ENCODE measurements at regions not wholly inside any gene's neighbourhood (a gene's known extent, or its start where the extent isn't known, plus 50 kb on each side); places are given as distances from the start of the nearest gene placed in this dataset.

- H3K27me3 ChIP-seq (ENCODE audit: insufficient read depth in 3 of 3, low read length in 2 of 3), result peaks cover 3 to 36% (median 6%) of the 10 kb centered on the region in 3 donors
- H3K4me1 ChIP-seq, result no peaks in the 10 kb centered on the region
- intact Hi-C loops (cut with DNase I), result no loop called here
Measured at GRCh38 chr1:36595349-36595748, 112.6 kb upstream of the CSF3R start.

GRCh38 chr1:36594023-36594422, 111.3 kb upstream of the CSF3R start:
- intact Hi-C loops (cut with DNase I), result no loop called here
- no peak for TF ChIP-seq CTCF (IDR thresholded peaks at IDR 0.05)
- no peak for ATAC-seq
- Histone ChIP-seq H3K27ac (no peak overlapping the region), H3K27me3 (ENCODE audit: insufficient read depth in 3 of 3, low read length in 2 of 3) (peaks cover 3 to 44% (median 6%) of the 10 kb centered on the region in 3 donors), H3K9me3 (no peaks in the 10 kb centered on the region), H3K4me3 (no peak overlapping the region), H3K4me1 (no peaks in the 10 kb centered on the region), H3K36me3 (ENCODE audit: insufficient read depth in 1 of 2, low read depth in 1 of 2) (no peaks in the 10 kb centered on the region)
- WGBS, 3 donors, result 54 to 58% (median 54%) methylated on average over 7 of the region's 7 CpGs
- DNase-seq, result no peak

More at GRCh38 chr1:36595349-36595748, 112.6 kb upstream of the CSF3R start:
- ATAC-seq (no peak), DNase-seq (no peak)
- 31 to 40% (median 32%) methylated on average over 11 of the region's 11 CpGs for WGBS, 3 donors
- H3K36me3 ChIP-seq (ENCODE audit: insufficient read depth in 1 of 2, low read depth in 1 of 2), result no peaks in the 10 kb centered on the region
- H3K4me3 ChIP-seq, result no peak overlapping the region
- H3K9me3 ChIP-seq, result no peaks in the 10 kb centered on the region
- TF ChIP-seq CTCF (IDR thresholded peaks at IDR 0.05), result no peak
- H3K27ac ChIP-seq, result no peak overlapping the region

GRCh38 chr1:36591278-36591677, 108.6 kb upstream of the CSF3R start:
- 40 to 42% (median 40%) methylated on average over 7 of the region's 7 CpGs for WGBS, 3 donors
- no peak for TF ChIP-seq CTCF (IDR thresholded peaks at IDR 0.05)
- H3K27me3 ChIP-seq (ENCODE audit: insufficient read depth in 3 of 3, low read length in 2 of 3), result peaks cover 8 to 66% (median 11%) of the 10 kb centered on the region in 3 donors

GRCh38 chr1:36590771-36591170, 108.1 kb upstream of the CSF3R start:
- DNase-seq (no peak), ATAC-seq (no peak)
- Histone ChIP-seq H3K4me1 (no peaks in the 10 kb centered on the region), H3K27me3 (ENCODE audit: insufficient read depth in 3 of 3, low read length in 2 of 3) (peaks cover 8 to 70% (median 11%) of the 10 kb centered on the region in 3 donors), H3K4me3 (no peak overlapping the region), H3K9me3 (no peaks in the 10 kb centered on the region), H3K27ac (no peak overlapping the region), H3K36me3 (ENCODE audit: insufficient read depth in 1 of 2, low read depth in 1 of 2) (no peaks in the 10 kb centered on the region)
- WGBS, 3 donors, result 4 to 9% (median 6%) methylated on average over 9 of the region's 9 CpGs
- intact Hi-C loops (cut with DNase I), result no loop called here
- TF ChIP-seq CTCF (IDR thresholded peaks at IDR 0.05), result no peak

More at GRCh38 chr1:36591278-36591677, 108.6 kb upstream of the CSF3R start:
- ATAC-seq, result no peak
- Histone ChIP-seq H3K36me3 (ENCODE audit: insufficient read depth in 1 of 2, low read depth in 1 of 2) (no peaks in the 10 kb centered on the region), H3K27ac (no peak overlapping the region), H3K4me1 (no peaks in the 10 kb centered on the region), H3K4me3 (no peak overlapping the region), H3K9me3 (no peaks in the 10 kb centered on the region)
- intact Hi-C loops (cut with DNase I), result no loop called here
- DNase-seq, result no peak

- H3K27me3 ChIP-seq (ENCODE audit: insufficient read depth in 3 of 3, low read length in 2 of 3), result peaks cover 8 to 71% (median 13%) of the 10 kb centered on the region in 3 donors
- H3K9me3 ChIP-seq, result no peaks in the 10 kb centered on the region
- no peak overlapping the region for H3K27ac ChIP-seq
- WGBS, 3 donors, result 33 to 47% (median 38%) methylated on average over 4 of the region's 4 CpGs
- H3K36me3 ChIP-seq (ENCODE audit: insufficient read depth in 1 of 2, low read depth in 1 of 2), result no peaks in the 10 kb centered on the region
- DNase-seq (no peak), ATAC-seq (no peak)
- no peak overlapping the region for H3K4me3 ChIP-seq
- intact Hi-C loops (cut with DNase I), result no loop called here
- no peak for TF ChIP-seq CTCF (IDR thresholded peaks at IDR 0.05)
- no peaks in the 10 kb centered on the region for H3K4me1 ChIP-seq
Measured at GRCh38 chr1:36590264-36590663, 107.6 kb upstream of the CSF3R start.
